Stimulated activated CD8-positive, alpha-beta memory T cell treated with anti-CD3 and anti-CD28 coated beads, Interleukin-12 subunit alpha, Interleukin-12 subunit beta, amount 100 ng/mL, for 4 hours (primary cell): ENCODE measurements at regions not wholly inside any gene's neighbourhood (a gene's known extent, or its start where the extent isn't known, plus 50 kb on each side); places are given as distances from the start of the nearest gene placed in this dataset.

ENCODE experiments used
- DNase-seq: peaks from one replicate; pipeline ENCODE4 v3.0.0-alpha.2; 2020; ENCODE audit warnings: low read depth

DNA sequence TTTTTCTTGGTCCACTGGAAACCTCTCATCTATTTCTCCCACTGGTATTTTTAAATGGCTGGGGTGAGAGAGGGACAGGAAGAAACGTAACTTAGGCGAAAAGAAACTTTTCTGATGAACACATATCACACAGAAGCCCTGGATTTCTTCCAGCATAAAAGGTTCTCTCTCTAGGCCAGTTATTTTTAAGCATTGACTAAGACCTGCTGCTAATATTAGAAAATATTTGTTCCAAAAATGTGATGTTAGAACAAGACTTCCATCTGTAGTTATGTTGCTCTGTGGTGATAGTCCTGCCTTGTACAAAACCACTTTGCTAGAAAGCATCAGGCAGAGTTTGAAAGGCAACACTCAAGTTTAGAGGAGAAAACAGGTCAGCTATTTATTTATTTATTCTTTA, 537.7 kb downstream of the MCTP2 start:
- no peak for DNase-seq

- DNase-seq = no peak
Observed at GRCh38 chr15:94770199-94770598, 538.8 kb downstream of the MCTP2 start.

GRCh38 chr15:94777037-94777436, 545.7 kb downstream of the MCTP2 start:
- DNase-seq = no peak

GRCh38 chr15:94778840-94779239, 547.5 kb downstream of the MCTP2 start:
- no peak for DNase-seq

DNA sequence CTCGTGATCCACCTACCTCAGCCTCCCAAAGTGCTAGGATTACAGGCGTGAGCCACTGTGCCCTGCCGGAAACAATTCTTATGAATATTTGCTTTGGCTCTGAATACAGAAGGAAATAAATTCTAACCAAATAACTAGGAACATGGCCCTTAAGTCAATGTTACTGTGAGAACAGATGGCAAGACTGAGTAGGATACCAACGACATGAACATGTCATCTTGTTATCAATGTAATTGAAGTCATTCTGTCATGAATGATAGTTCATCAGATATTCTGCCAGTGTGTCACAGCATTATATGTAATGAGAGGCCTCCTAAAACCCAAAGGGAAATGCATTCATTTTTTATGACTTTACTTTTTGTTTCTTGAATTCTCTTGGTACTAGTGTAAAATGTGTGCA, 548.8 kb downstream of the MCTP2 start:
- no peak for DNase-seq

GRCh38 chr15:94785091-94785490, 553.7 kb downstream of the MCTP2 start:
- no peak for DNase-seq

- no peak for DNase-seq
Observed at GRCh38 chr15:94791008-94791407, 559.6 kb downstream of the MCTP2 start.

DNA sequence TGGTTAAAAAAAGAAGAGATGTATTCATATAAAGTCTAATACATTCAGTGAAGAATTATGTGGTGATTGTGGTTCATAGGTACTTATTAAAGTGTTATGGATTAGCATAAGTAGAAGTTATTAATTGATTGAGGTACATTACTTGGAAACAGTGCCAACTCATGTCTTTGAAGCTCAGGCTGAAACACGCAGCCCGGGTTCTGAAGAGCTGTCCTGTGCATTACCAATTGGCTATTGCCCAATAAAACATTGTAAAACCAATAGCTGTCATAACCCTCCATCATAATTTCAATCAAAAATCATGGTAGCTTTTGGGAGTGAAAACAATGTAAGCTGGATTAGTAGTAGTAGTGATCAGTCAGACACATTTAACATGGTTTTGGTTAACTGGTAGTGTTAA, 560.1 kb downstream of the MCTP2 start:
- DNase-seq = no peak

GRCh38 chr15:94792196-94792595, 560.8 kb downstream of the MCTP2 start:
- DNase-seq = no peak

- DNase-seq = no peak
Observed at GRCh38 chr15:94793207-94793606, 561.8 kb downstream of the MCTP2 start.

GRCh38 chr15:94793641-94794040, 562.3 kb downstream of the MCTP2 start:
- DNase-seq = no peak

DNA sequence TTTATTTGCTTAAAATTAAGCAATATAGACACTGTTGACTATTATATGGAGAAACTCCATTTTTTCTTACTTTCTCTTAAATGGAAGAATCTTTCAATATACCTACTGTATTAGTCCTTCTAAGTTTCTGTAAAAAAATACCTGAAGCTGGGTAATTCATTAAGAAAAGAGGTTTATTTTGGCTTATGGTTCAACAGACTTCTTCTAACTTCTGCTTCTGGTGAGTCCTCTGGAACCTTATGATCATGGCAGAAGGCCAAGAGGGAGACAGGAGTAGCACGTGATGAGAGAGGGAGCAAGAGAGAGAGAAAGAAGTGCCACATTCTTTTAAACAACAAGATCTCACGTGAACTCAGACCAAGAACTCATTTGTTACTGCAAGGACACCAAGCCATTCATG, 573.3 kb downstream of the MCTP2 start:
- DNase-seq = no peak

- DNase-seq = no peak
Observed at GRCh38 chr15:94815110-94815731, 583.9 kb downstream of the MCTP2 start.

DNA sequence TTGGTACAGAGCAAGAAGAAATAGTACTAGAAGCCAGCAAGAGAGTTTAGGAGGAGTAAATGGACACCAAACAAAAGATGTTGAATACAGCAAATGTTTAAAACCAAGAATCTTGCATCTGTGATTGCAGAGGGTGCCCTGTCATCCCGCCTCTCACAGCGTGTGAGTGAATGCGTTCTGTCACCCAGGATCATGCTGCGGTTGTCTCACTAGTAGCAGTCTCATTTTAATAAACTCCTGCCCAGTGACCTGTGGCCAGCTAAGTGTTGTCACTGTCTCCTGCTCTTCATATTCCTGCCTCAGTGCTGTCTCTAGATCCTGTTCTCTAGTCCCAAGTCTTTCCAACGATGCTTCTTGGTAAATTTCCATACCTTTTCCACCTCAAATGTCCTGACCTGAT, 584.6 kb downstream of the MCTP2 start:
- DNase-seq = no peak

GRCh38 chr15:94829887-94830884, 598.8 kb downstream of the MCTP2 start:
- DNase-seq = no peak

DNA sequence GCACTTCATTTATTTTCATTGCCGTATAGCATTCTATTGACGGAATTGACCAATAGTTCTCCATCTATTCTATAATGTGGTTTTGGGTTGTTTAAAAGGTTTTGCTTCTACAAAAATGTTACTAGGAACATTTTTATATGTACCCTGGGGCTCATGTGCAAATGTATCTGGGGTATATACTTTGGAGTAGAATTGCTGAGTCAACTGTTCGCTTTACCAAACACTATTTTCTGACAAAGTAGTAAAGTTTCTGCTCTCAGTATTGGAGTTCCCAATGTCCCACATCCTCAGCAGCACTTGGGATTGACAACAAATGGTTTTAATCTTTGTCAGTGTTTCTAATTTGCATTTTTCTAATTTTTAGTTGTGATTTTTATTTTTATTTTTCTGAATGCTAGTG, 602.6 kb downstream of the MCTP2 start:
- no peak for DNase-seq

DNA sequence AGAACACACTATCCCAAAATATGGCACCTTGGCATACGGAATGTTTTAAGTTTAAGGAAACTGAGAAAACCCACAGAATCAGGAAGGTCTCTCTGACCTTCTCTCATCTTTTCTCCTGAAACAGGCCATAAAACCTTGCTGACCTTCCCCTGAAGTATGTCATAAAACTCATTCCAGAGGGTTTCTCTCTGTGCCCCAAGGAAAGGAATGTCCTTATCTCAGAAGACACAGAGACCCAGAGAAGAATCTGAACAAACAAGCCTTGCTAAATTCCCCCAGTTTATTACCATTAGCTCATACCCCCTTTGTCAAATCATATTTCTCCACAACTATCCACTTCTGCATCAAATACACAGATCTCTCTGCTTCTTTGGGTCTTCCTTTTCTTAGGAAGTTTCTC, 603.1 kb downstream of the MCTP2 start:
- no peak for DNase-seq

DNA sequence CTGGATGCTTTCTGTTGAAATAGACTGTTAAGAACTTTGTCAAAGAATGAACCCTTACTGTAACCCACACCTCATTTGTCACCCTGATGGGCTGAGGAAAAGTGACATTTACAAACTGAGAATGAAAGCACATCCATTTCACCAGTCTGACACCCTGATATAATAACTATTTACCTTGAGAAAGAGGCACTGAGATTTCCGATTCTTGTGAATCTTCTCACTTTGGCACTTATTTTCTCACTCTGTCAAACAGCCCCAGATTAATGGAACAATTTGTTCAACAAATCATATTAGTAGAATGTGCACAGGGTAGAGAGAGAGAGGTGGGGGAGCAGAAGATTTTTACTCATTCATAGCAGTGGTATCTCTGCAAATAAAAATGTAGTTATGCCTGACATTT, 606.9 kb downstream of the MCTP2 start:
- DNase-seq = no peak

DNA sequence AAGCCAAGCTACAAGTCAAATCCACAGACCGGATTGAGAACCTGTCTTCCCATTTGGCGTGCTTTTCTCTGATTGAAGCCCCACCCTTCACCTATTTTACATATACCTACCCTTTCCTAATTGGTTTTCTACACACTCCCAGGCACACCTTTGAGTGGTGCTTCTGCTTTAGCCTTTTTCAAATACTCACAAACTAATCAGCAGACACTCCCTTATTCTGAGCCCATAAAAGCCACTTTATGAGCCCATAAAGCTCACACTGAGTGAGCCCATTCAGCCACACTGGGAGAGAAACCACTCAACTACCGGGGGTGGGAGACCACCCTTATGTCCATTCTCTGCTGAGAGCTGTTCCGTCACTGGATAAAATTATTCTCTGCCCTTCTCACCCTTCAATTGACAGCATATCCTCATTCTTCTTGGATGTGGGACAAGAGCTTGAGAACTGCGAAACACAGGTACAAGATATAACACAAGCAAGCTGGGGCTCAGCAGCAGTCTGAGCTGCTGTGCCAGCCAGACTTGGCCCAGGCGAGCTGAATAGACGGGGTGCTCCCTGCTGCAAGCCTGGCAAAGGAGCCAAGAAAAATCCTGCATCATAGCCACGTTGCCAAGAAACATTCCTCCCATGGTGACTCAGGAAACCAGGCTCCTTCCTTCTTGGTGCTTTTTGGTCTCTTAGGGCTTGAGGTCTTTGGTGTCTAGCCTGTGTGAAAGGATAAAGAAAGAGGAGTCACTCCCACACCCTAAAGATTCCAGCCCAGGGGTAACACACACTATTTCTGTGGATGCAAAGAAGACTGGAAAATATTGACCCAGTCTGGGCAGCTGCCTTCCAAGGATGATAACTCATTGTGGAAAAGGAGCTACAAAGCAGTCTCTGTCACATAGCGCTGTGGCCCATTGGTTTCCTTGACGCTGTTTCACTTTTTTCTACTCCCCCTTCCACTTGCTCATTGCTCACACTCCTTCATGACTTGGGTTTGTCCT, 609.7 kb downstream of the MCTP2 start:
- DNase-seq = no peak

GRCh38 chr15:94843060-94843459, 611.7 kb downstream of the MCTP2 start:
- no peak for DNase-seq

DNA sequence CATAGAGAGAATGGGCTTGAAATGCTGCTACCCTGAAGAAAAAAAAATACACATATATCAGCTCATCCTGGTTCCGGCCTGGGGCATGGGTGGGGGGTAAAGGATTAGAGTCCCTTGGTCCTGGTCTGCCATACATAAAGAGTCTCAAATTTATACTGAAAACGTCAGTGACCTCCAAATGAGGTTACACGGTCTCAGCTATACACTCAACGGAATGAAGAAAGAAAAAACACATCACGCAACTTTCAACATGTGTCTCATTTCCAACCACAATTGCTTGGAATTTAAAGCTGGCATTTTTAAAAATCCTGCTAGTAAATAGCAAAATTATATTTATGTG, 612.8 kb downstream of the MCTP2 start:
- no peak for DNase-seq
